Aorta (tissue), 5 donors: ENCODE measurements at regions not wholly inside any gene's neighbourhood (a gene's known extent, or its start where the extent isn't known, plus 50 kb on each side); places are given as distances from the start of the nearest gene placed in this dataset.

Experiments used
- ATAC-seq: fragments of 200-7000 bp; cut with Tn5 transposase; one replicate; pipeline ENCODE4 v1.9.1; 2022; ENCODE audit warnings: moderate library complexity; ENCODE audit not compliant: low FRiP score
- DNase-seq, 2 donors: peaks; one replicate each; pipeline ENCODE4 v3.0.0-alpha.2; 2020
- H3K27ac ChIP-seq, 2 donors: one replicate each; pipeline ENCODE4 v1.5.1; 2013; ENCODE audit warnings: low read length in 2 of 2, mild to moderate bottlenecking in 2 of 2, moderate library complexity in 2 of 2, control low read depth in 1 of 2, inconsistent platforms in 1 of 2, low read depth in 1 of 2
- H3K27me3 ChIP-seq, 2 donors: one replicate each; pipeline ENCODE4 v1.6.1; 2013; ENCODE audit warnings: control low read depth in 1 of 2, low read length in 1 of 2, mild to moderate bottlenecking in 1 of 2, moderate library complexity in 1 of 2; ENCODE audit not compliant: insufficient read depth in 2 of 2, control insufficient read depth in 1 of 2
- H3K36me3 ChIP-seq, 2 donors: one replicate each; pipeline ENCODE4 v1.6.1; 2013; ENCODE audit warnings: control low read depth in 1 of 2, low read length in 1 of 2, mild to moderate bottlenecking in 1 of 2; ENCODE audit not compliant: insufficient read depth in 2 of 2, control insufficient read depth in 1 of 2
- H3K4me1 ChIP-seq, 2 donors: one replicate each; pipeline ENCODE4 v1.6.1; 2013; ENCODE audit warnings: low read length in 2 of 2, control low read depth in 1 of 2, mild to moderate bottlenecking in 1 of 2, moderate library complexity in 1 of 2; ENCODE audit not compliant: insufficient read depth in 2 of 2, control insufficient read depth in 1 of 2
- H3K4me3 ChIP-seq, 2 donors: one replicate each; pipeline ENCODE4 v1.5.1; 2013; ENCODE audit warnings: low read length in 2 of 2, control low read depth in 1 of 2, mild to moderate bottlenecking in 1 of 2
- H3K9me3 ChIP-seq: one replicate; pipeline ENCODE4 v1.6.1; 2013; ENCODE audit warnings: mild to moderate bottlenecking, low read length; ENCODE audit not compliant: control insufficient read depth
- WGBS, 2 donors: extraction: QIAGEN DNeasy Blood & Tissue Kit; methylation state at CpG; one replicate each; pipeline ENCODE4 v1.1.7; 2013; 5-methylcytosine and 5-hydroxymethylcytosine counted together
- intact Hi-C, 2 donors: fragments of 100-400 bp; cut with DNase I; formaldehyde crosslinking; loops; one replicate each; pipeline versions ENCODE4 v1.14.2 to v1.15.0; 2022
- donor health status: healthy with polysubstance abuse.
- donor health status: Bipolar disorder and iron deficiency.
- donor health status: DM: no; HTN: no; CAD: no.
- donor health status: DM: no; HTN: no; CAD: no.
- donor health status: DM: yes; HTN: yes; CAD: no.

DNA sequence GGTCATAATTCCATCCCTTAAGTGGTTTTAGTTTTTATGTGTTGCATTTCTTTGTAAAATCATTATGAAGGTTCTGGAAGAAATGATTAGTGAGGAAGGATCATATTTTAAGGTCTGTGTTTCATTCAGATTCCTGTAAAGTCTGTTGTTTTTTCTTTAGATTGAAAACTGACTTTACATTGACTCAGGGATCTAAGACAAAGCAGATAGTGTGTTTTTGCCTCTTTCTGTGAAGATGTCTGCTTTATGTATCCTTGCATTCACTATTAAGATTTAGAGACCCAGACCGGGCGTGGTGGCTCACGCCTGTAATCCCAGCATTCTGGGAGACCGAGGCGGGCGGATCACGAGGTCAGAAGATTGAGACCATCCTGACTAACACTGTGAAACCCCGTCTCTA, 225.7 kb downstream of the SAMD5 start:
- no peaks in the 10 kb centered on the region for H3K9me3 ChIP-seq
- H3K36me3 ChIP-seq, result no peaks in the 10 kb centered on the region
- 73 to 83% methylated on average over 8 of the region's 8 CpGs for WGBS, 2 donors
- intact Hi-C loops, result no loop called here
- H3K4me1 ChIP-seq, result no peaks in the 10 kb centered on the region
- H3K4me3 ChIP-seq, result no peak overlapping the region
- H3K27me3 ChIP-seq, result no peaks in the 10 kb centered on the region
- no peak overlapping the region for H3K27ac ChIP-seq
- no peak for DNase-seq
- no peak for ATAC-seq

DNA sequence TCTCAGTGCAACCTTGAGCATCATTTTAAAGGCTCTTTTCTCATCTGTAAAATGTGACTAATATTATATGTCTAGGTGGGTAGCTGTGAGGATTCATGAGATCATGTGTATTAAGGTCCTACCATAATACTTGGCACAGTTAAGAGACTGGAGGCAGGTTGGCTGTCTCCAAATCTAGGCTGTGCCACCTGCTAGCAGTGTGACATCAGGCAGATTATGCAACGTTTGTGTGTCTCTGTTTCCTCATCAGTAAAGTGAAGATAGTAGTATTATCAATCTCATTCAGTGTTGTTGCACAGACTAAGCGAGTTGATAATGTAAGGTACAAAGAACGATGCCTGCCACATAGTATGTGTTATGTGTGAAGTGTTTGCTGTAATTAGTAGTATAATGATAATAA, 227.4 kb downstream of the SAMD5 start:
- no peak overlapping the region for H3K4me3 ChIP-seq
- H3K4me1 ChIP-seq, result no peaks in the 10 kb centered on the region
- 76 to 77% methylated on average over 3 of the region's 3 CpGs for WGBS, 2 donors

GRCh38 chr6:147737115-147737514, 228.6 kb downstream of the SAMD5 start:
- DNase-seq (no peak), ATAC-seq (no peak)
- no peaks in the 10 kb centered on the region for H3K36me3 ChIP-seq
- whole genome bisulfite sequencing, 2 donors, result 95 to 97% methylated on average over 5 of the region's 5 CpGs
- no peaks in the 10 kb centered on the region for H3K4me1 ChIP-seq
- no peaks in the 10 kb centered on the region for H3K27me3 ChIP-seq
- H3K27ac ChIP-seq, result no peak overlapping the region
- H3K4me3 ChIP-seq, result no peak overlapping the region
- intact Hi-C loops, result no loop called here
- H3K9me3 ChIP-seq, result no peaks in the 10 kb centered on the region

More for the DNA sequence above, 227.4 kb downstream of the SAMD5 start:
- DNase-seq, result no peak
- H3K27me3 ChIP-seq, result no peaks in the 10 kb centered on the region
- no peak for ATAC-seq
- no peaks in the 10 kb centered on the region for H3K9me3 ChIP-seq
- intact Hi-C loops, result no loop called here
- H3K36me3 ChIP-seq, result no peaks in the 10 kb centered on the region
- H3K27ac ChIP-seq, result no peak overlapping the region

GRCh38 chr6:147738099-147738498, 229.6 kb downstream of the SAMD5 start:
- intact Hi-C loops, result no loop called here
- Histone ChIP-seq H3K4me1 (no peaks in the 10 kb centered on the region), H3K27me3 (no peaks in the 10 kb centered on the region), H3K9me3 (no peaks in the 10 kb centered on the region), H3K4me3 (no peak overlapping the region), H3K36me3 (no peaks in the 10 kb centered on the region), H3K27ac (no peak overlapping the region)
- WGBS, 2 donors, result 50 to 51% methylated on average over 8 of the region's 8 CpGs
- ATAC-seq, result no peak
- no peak for DNase-seq

DNA sequence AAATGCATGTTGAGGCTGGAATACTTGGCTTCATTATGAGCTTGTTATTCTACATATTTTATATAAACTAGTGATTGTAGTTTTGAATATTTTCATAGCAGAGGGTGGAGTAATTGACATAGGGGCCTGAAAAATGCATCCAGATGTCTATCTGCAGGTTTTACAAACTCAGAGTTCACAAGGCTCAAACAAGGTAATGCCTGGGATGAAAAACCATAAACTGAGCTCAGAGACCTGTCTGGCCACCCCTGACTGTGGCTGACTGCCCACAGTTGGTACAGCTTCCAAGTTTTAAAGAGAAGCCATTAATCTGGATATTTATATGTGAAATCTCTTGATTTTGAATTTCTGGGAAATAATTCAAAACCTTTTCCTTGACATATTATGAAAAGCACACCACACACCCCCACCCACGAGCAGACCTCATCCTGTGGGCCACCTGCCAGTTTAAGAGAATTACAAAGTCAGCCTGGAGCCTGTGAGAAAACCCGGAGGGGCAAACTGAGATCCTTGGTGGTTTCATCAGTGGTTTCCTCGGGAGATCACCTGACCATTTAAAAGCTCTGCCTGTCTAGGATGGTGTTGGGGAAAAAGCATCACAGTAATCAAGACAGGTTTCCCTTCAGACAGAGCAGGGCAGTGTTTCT, 230.1 kb downstream of the SAMD5 start:
- 0 to 2% methylated on average over 3 of the region's 3 CpGs for WGBS, 2 donors
- Histone ChIP-seq H3K27ac (no peak overlapping the region), H3K9me3 (no peaks in the 10 kb centered on the region), H3K4me1 (no peaks in the 10 kb centered on the region), H3K4me3 (no peak overlapping the region), H3K27me3 (no peaks in the 10 kb centered on the region), H3K36me3 (no peaks in the 10 kb centered on the region)
- ATAC-seq (no peak), DNase-seq (no peak)
- intact Hi-C loops, result no loop called here

DNA sequence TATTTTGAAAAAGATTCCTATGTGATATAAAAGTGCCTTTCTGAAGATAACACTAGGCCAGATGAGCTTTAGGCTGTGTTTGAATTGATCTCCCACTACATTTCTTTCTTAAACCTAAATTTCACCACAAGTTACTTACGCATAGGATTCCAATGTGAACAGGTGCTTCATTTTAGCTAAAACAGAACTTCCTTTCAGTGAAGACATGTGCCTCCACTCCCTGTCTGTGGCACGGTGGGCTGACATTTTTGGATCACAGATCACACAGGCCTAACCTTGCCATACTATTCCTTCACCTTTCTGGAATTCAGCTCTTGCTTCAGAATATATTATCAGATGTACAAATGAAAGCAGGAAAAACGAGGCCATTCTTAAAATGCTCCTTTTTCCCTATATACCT, 231.8 kb downstream of the SAMD5 start:
- ATAC-seq (no peak), DNase-seq (no peak)
- no peaks in the 10 kb centered on the region for H3K9me3 ChIP-seq
- 76 to 78% methylated on average over 3 of the region's 3 CpGs for WGBS, 2 donors
- no peaks in the 10 kb centered on the region for H3K4me1 ChIP-seq
- H3K4me3 ChIP-seq, result no peak overlapping the region
- no peak overlapping the region for H3K27ac ChIP-seq
- intact Hi-C loops, result no loop called here
- no peaks in the 10 kb centered on the region for H3K36me3 ChIP-seq
- no peaks in the 10 kb centered on the region for H3K27me3 ChIP-seq

DNA sequence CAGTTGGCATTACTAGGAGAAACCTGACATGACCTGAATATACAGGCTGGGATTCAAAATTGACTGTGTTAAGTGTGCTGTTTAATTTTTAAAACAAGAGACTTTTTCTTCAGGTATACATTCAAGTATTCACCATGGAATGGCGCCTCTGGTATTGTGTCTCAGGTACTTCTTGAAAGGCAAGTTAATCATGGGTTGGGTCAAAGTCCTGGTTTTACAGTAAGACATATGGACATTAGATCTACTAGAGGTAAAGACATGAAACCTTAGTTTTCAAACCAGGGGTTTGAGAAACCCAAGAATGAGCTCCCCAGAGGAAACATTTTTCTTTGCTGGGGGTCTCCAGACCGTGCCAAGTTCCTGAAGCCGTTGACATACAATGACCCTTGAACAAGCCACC, 232.4 kb downstream of the SAMD5 start:
- H3K4me1 ChIP-seq, result no peaks in the 10 kb centered on the region
- H3K4me3 ChIP-seq, result no peak overlapping the region
- intact Hi-C loops, result no loop called here
- H3K36me3 ChIP-seq, result no peaks in the 10 kb centered on the region
- H3K9me3 ChIP-seq, result no peaks in the 10 kb centered on the region
- ATAC-seq (no peak), DNase-seq (no peak)
- no peak overlapping the region for H3K27ac ChIP-seq
- H3K27me3 ChIP-seq, result no peaks in the 10 kb centered on the region
- 62 to 74% methylated on average over 3 of the region's 3 CpGs for WGBS, 2 donors

GRCh38 chr6:147741389-147741788, 232.9 kb downstream of the SAMD5 start:
- no peaks in the 10 kb centered on the region for H3K36me3 ChIP-seq
- ATAC-seq (no peak), DNase-seq (no peak)
- no peaks in the 10 kb centered on the region for H3K9me3 ChIP-seq
- WGBS, 2 donors, result 87 to 90% methylated on average over 9 of the region's 9 CpGs
- H3K27me3 ChIP-seq, result no peaks in the 10 kb centered on the region
- no peak overlapping the region for H3K27ac ChIP-seq
- no peaks in the 10 kb centered on the region for H3K4me1 ChIP-seq
- intact Hi-C loops, result no loop called here
- H3K4me3 ChIP-seq, result no peak overlapping the region

DNA sequence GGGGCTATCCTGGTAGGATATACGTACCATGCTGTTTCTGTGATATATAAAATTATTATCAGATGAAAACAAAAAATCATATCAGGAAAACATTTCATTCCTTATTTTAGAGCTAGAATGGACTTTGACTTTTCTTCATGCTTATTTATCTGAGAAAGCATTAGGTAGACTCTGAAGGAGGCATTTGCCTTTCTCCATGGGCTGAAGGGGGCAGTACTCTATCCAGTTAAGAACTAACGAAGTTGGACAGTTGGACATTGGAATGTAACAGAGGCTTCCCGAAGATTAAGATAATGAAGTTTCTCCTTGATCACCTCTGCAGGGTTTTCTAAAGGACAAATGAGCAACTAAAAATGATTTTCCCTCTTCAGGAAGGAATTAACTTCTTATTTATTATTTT, 233.9 kb downstream of the SAMD5 start:
- Histone ChIP-seq H3K27me3 (no peaks in the 10 kb centered on the region), H3K4me1 (no peaks in the 10 kb centered on the region), H3K9me3 (no peaks in the 10 kb centered on the region), H3K27ac (no peak overlapping the region), H3K36me3 (no peaks in the 10 kb centered on the region), H3K4me3 (no peak overlapping the region)
- intact Hi-C loops, result no loop called here
- no peak for DNase-seq
- WGBS, 2 donors, result 96 to 97% methylated on average over 3 of the region's 3 CpGs
- no peak for ATAC-seq
